ENCODE measurements at regions not wholly inside any gene's neighbourhood (a gene's known extent, or its start where the extent isn't known, plus 50 kb on each side); places are given as distances from the start of the nearest gene placed in this dataset.

GRCh38 chr1:227432181-227432535 lies 113.9 kb upstream of the CDC42BPA start:
- TF ChIP-seq, protein P1, sequence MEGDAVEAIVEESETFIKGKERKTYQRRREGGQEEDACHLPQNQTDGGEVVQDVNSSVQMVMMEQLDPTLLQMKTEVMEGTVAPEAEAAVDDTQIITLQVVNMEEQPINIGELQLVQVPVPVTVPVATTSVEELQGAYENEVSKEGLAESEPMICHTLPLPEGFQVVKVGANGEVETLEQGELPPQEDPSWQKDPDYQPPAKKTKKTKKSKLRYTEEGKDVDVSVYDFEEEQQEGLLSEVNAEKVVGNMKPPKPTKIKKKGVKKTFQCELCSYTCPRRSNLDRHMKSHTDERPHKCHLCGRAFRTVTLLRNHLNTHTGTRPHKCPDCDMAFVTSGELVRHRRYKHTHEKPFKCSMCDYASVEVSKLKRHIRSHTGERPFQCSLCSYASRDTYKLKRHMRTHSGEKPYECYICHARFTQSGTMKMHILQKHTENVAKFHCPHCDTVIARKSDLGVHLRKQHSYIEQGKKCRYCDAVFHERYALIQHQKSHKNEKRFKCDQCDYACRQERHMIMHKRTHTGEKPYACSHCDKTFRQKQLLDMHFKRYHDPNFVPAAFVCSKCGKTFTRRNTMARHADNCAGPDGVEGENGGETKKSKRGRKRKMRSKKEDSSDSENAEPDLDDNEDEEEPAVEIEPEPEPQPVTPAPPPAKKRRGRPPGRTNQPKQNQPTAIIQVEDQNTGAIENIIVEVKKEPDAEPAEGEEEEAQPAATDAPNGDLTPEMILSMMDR (IDR thresholded peaks at IDR 0.05) = no peak
- no peaks in the 10 kb centered on the region for H3K36me3 ChIP-seq (ENCODE audit: insufficient read depth in 1 of 2, low read depth in 1 of 2)
- intact Hi-C loops (cut with DNase I) = loop anchor here (5.0 to 10.0 kb wide), 3 partner anchors 307 to 520 kb away; no protein-coding TSS in a partner anchor
- peaks cover 16% of the 10 kb centered on the region for H3K4me1 ChIP-seq
- 83 to 94% (median 92%) methylated on average over 1 of the region's 1 CpG for WGBS, 3 donors
- ATAC-seq (no peak), DNase-seq (no peak)
- H3K9me3 ChIP-seq = no peaks in the 10 kb centered on the region
- no peak overlapping the region for H3K4me3 ChIP-seq
- no peaks in the 10 kb centered on the region for H3K27me3 ChIP-seq (ENCODE audit: insufficient read depth in 3 of 3, low read length in 2 of 3)
- H3K27ac ChIP-seq = no peak overlapping the region

GRCh38 chr1:227429447-227430359 lies 111.4 kb upstream of the CDC42BPA start:
- intact Hi-C loops (cut with DNase I) = loop anchor here (5.0 to 10.0 kb wide), 4 partner anchors 72 to 517 kb away; no protein-coding TSS in a partner anchor
- 20 to 34% (median 21%) methylated on average over 13 of the region's 13 CpGs for WGBS, 3 donors
- Histone ChIP-seq H3K9me3 (no peaks in the 10 kb centered on the region), H3K27ac (peak overlapping the region; percentile 37), H3K36me3 (ENCODE audit: insufficient read depth in 1 of 2, low read depth in 1 of 2) (no peaks in the 10 kb centered on the region), H3K27me3 (ENCODE audit: insufficient read depth in 3 of 3, low read length in 2 of 3) (no peaks in the 10 kb centered on the region), H3K4me1 (peaks cover 16% of the 10 kb centered on the region), H3K4me3 (peak overlapping the region; percentile 26)
- TF ChIP-seq, protein P1 (IDR thresholded peaks at IDR 0.05) = no peak
- DNase-seq (peak in 1 of 2 donors; percentile 33), ATAC-seq (peak; percentile 51 to 75 (median 74))

GRCh38 chr1:227428803-227429202 lies 110.5 kb upstream of the CDC42BPA start:
- Histone ChIP-seq H3K27me3 (ENCODE audit: insufficient read depth in 3 of 3, low read length in 2 of 3) (no peaks in the 10 kb centered on the region), H3K36me3 (ENCODE audit: insufficient read depth in 1 of 2, low read depth in 1 of 2) (no peaks in the 10 kb centered on the region), H3K9me3 (no peaks in the 10 kb centered on the region), H3K4me1 (peaks cover 16% of the 10 kb centered on the region), H3K27ac (peak overlapping the region; percentile 37), H3K4me3 (no peak overlapping the region)
- TF ChIP-seq, protein P1 (IDR thresholded peaks at IDR 0.05) = no peak
- DNase-seq (no peak), ATAC-seq (no peak)
- intact Hi-C loops (cut with DNase I) = loop anchor here in 1 of 2 donors (5.0 kb wide), 1 partner anchor 72 kb away; no protein-coding TSS in a partner anchor
- WGBS, 3 donors = 14 to 25% (median 16%) methylated on average over 4 of the region's 4 CpGs

DNA sequence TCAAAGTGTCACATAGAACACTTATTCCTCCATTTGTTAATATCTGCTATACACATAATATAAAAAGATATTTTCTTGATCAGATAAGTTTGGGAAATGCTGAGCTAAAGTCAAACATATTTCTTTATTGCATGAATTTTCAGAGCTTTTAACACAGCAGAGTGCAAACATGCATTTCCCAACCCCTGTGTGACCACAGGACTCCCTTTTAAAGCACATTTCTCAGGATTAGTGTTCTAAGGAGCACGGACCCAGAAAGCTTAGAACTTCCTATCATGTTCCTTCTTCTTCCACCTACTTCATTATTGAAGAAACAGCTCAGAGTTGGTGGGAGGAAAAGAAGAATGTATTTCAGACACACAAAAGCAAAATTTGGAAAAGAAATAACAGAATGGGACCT lies 109.1 kb upstream of the CDC42BPA start:
- peaks cover 16% of the 10 kb centered on the region for H3K4me1 ChIP-seq
- H3K4me3 ChIP-seq = no peak overlapping the region
- ATAC-seq (no peak), DNase-seq (no peak)
- no peak overlapping the region for H3K27ac ChIP-seq
- no peaks in the 10 kb centered on the region for H3K36me3 ChIP-seq (ENCODE audit: insufficient read depth in 1 of 2, low read depth in 1 of 2)
- WGBS, 3 donors = 68 to 82% (median 73%) methylated on average over 1 of the region's 1 CpG
- TF ChIP-seq, protein P1 (IDR thresholded peaks at IDR 0.05) = no peak
- no peaks in the 10 kb centered on the region for H3K27me3 ChIP-seq (ENCODE audit: insufficient read depth in 3 of 3, low read length in 2 of 3)
- intact Hi-C loops (cut with DNase I) = loop anchor here in 1 of 2 donors (5.0 kb wide), 1 partner anchor 70 kb away; no protein-coding TSS in a partner anchor
- no peaks in the 10 kb centered on the region for H3K9me3 ChIP-seq

Measured in psoas muscle (tissue), 7 donors.